ENCODE measurements at regions not wholly inside any gene's neighbourhood (a gene's known extent, or its start where the extent isn't known, plus 50 kb on each side); places are given as distances from the start of the nearest gene placed in this dataset.
"Not testable (repeated sequence)": the region's sequence is repeated elsewhere in the genome, so short reads cannot be mapped to it uniquely, and the experiment has no call there.

- Histone ChIP-seq H3K36me3 (no peaks in the 10 kb centered on the region), H3K27me3 (no peaks in the 10 kb centered on the region), H3K27ac (no peak overlapping the region), H3K4me3 (no peak overlapping the region), H3K4me1 (no peaks in the 10 kb centered on the region), H3K9me3 (no peaks in the 10 kb centered on the region)
- DNase-seq (ENCODE audit: low spot score): no peak
- TF ChIP-seq, protein P1, sequence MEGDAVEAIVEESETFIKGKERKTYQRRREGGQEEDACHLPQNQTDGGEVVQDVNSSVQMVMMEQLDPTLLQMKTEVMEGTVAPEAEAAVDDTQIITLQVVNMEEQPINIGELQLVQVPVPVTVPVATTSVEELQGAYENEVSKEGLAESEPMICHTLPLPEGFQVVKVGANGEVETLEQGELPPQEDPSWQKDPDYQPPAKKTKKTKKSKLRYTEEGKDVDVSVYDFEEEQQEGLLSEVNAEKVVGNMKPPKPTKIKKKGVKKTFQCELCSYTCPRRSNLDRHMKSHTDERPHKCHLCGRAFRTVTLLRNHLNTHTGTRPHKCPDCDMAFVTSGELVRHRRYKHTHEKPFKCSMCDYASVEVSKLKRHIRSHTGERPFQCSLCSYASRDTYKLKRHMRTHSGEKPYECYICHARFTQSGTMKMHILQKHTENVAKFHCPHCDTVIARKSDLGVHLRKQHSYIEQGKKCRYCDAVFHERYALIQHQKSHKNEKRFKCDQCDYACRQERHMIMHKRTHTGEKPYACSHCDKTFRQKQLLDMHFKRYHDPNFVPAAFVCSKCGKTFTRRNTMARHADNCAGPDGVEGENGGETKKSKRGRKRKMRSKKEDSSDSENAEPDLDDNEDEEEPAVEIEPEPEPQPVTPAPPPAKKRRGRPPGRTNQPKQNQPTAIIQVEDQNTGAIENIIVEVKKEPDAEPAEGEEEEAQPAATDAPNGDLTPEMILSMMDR (IDR thresholded peaks at IDR 0.05): no peak
These were observed 287.1 kb upstream of the CELF2 start for GRCh38 chr10:10730471-10731043.

DNA sequence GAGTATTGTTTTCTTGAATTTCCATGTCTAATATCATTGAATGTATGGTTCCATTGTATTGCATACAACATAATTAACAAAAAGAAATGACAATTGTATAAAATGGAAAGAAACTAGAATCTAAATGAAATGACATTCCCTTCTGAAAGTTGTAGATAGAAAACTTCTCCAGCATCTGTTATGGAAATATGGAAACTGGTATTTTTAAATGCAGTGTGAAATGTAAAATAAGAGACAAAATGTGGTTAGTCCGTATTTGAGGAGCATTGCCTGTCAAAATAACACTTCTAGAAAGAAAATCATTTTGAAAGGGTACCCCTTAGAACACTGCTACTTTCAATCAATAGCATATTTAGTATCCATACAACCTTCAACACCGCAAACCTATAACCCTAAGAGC, 286.3 kb upstream of the CELF2 start:
- DNase-seq (ENCODE audit: low spot score): no peak
- H3K27ac ChIP-seq: no peak overlapping the region
- TF ChIP-seq, protein P1 (IDR thresholded peaks at IDR 0.05): no peak
- no peaks in the 10 kb centered on the region for H3K4me1 ChIP-seq
- H3K36me3 ChIP-seq: no peaks in the 10 kb centered on the region
- H3K27me3 ChIP-seq: no peaks in the 10 kb centered on the region
- H3K4me3 ChIP-seq: no peak overlapping the region
- H3K9me3 ChIP-seq: no peaks in the 10 kb centered on the region

DNA sequence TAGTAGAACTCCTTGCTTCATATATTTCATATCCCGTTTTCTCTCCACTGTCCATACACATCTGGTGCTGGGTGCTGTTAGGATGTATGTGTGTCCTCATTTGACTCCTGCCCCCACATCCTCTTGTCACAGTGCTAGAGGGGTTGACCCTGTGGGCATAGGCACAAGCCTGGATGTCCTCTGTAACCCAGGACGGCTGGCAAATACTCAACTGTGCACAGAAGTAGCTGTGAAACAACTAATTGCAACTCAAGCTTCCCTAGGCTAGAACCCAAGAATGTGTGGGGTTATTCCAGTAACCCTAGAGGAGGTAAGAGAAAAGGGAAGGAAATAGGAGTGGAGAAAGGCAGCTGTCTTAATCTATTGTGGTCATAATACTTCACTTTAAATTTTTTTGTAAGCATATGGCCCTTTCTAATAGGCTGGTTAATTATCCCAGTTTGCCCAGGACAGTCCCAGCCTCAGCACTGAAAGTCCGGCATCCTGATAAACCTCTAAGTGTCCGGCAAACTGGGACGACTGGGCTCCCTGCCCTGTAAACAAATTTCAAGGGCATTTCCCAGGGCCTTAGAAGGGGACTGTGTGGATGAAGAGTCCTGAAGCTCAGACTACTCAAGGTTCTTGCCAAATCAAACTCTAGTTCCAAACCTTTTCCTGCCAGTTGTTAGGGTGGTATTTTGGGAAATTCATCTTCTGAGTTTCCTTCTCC, 283.2 kb upstream of the CELF2 start:
- Histone ChIP-seq H3K9me3 (no peaks in the 10 kb centered on the region), H3K4me1 (no peaks in the 10 kb centered on the region), H3K27me3 (no peaks in the 10 kb centered on the region), H3K36me3 (no peaks in the 10 kb centered on the region), H3K4me3 (no peak overlapping the region), H3K27ac (no peak overlapping the region)
- no peak for DNase-seq (ENCODE audit: low spot score)
- TF ChIP-seq, protein P1 (IDR thresholded peaks at IDR 0.05): no peak

GRCh38 chr10:10745291-10745690, 272.4 kb upstream of the CELF2 start:
- Histone ChIP-seq H3K9me3 (peaks cover 0 to 7% of the 10 kb centered on the region in 2 donors), H3K27ac (no peak overlapping the region), H3K4me3 (no peak overlapping the region), H3K27me3 (no peaks in the 10 kb centered on the region), H3K4me1 (no peaks in the 10 kb centered on the region), H3K36me3 (no peaks in the 10 kb centered on the region)
- no peak for DNase-seq (ENCODE audit: low spot score)
- TF ChIP-seq, protein P1 (IDR thresholded peaks at IDR 0.05): no peak

- no peaks in the 10 kb centered on the region for H3K27me3 ChIP-seq
- DNase-seq (ENCODE audit: low spot score): no peak
- H3K27ac ChIP-seq: no peak overlapping the region
- H3K36me3 ChIP-seq: no peaks in the 10 kb centered on the region
- TF ChIP-seq, protein P1 (IDR thresholded peaks at IDR 0.05): no peak
- no peaks in the 10 kb centered on the region for H3K4me1 ChIP-seq
- H3K4me3 ChIP-seq: no peak overlapping the region
- no peaks in the 10 kb centered on the region for H3K9me3 ChIP-seq
These were observed 262.2 kb upstream of the CELF2 start for GRCh38 chr10:10755490-10755889.

- TF ChIP-seq, protein P1 (IDR thresholded peaks at IDR 0.05): no peak
- H3K36me3 ChIP-seq: no peaks in the 10 kb centered on the region
- no peak overlapping the region for H3K4me3 ChIP-seq
- H3K27me3 ChIP-seq: no peaks in the 10 kb centered on the region
- H3K27ac ChIP-seq: no peak overlapping the region
- no peaks in the 10 kb centered on the region for H3K9me3 ChIP-seq
- DNase-seq (ENCODE audit: low spot score): no peak
- no peaks in the 10 kb centered on the region for H3K4me1 ChIP-seq
These were observed 259.4 kb upstream of the CELF2 start for GRCh38 chr10:10758306-10758705.

- not testable (repeated sequence) for DNase-seq (ENCODE audit: low spot score); H3K4me3 ChIP-seq
These were observed 257.9 kb upstream of the CELF2 start for GRCh38 chr10:10759806-10760205.

More at GRCh38 chr10:10759806-10760205, 257.9 kb upstream of the CELF2 start:
- H3K27me3 ChIP-seq, H3K36me3 ChIP-seq, H3K27ac ChIP-seq, H3K9me3 ChIP-seq, H3K4me1 ChIP-seq: not testable (repeated sequence)

Measured in right atrium auricular region (tissue), 2 donors.